ENCODE measurements at regions not wholly inside any gene's neighbourhood (a gene's known extent, or its start where the extent isn't known, plus 50 kb on each side); places are given as distances from the start of the nearest gene placed in this dataset.

DNA sequence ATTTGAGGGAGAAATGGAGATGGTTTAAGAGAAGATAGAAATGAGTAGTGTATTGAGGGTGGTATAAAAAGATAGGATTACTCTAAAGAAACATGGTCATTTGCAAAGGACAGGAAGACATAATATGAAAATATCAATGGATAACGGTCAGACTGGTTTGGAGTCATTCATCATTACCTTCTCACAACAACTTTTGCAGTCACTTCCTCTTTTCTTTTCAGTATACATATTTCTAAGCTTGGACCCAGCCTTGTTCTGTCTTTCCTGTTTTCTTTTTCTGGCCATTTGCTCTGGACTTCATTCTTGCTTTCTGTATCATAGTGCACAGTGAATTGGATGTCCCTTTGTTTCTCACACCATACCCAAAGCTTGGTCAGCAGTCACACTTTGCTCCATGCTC lies 966.5 kb upstream of the TYRP1 start:
- TF ChIP-seq, protein P1, sequence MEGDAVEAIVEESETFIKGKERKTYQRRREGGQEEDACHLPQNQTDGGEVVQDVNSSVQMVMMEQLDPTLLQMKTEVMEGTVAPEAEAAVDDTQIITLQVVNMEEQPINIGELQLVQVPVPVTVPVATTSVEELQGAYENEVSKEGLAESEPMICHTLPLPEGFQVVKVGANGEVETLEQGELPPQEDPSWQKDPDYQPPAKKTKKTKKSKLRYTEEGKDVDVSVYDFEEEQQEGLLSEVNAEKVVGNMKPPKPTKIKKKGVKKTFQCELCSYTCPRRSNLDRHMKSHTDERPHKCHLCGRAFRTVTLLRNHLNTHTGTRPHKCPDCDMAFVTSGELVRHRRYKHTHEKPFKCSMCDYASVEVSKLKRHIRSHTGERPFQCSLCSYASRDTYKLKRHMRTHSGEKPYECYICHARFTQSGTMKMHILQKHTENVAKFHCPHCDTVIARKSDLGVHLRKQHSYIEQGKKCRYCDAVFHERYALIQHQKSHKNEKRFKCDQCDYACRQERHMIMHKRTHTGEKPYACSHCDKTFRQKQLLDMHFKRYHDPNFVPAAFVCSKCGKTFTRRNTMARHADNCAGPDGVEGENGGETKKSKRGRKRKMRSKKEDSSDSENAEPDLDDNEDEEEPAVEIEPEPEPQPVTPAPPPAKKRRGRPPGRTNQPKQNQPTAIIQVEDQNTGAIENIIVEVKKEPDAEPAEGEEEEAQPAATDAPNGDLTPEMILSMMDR (IDR thresholded peaks at IDR 0.05; ENCODE audit: extremely low read depth, low read depth, low read length): no peak
- no peaks in the 10 kb centered on the region for H3K79me2 ChIP-seq (ENCODE audit: insufficient read depth, low read length)
- H4K20me1 ChIP-seq (ENCODE audit: insufficient read depth, low read length): no peaks in the 10 kb centered on the region
- H3K4me2 ChIP-seq (ENCODE audit: insufficient read depth, low read length): no peak overlapping the region
- no peaks in the 10 kb centered on the region for H3K27me3 ChIP-seq (ENCODE audit: insufficient read depth, low read length)
- peaks cover 3% of the 10 kb centered on the region for H3K9me3 ChIP-seq (ENCODE audit: low read depth, low read length)
- no peak overlapping the region for H3K4me3 ChIP-seq (ENCODE audit: insufficient read depth, low read length)
- no peak for DNase-seq (ENCODE audit: insufficient read length, low spot score, missing footprints)
- H3K36me3 ChIP-seq (ENCODE audit: insufficient read depth, low read length): no peaks in the 10 kb centered on the region
- no peak overlapping the region for H2AFZ ChIP-seq (ENCODE audit: low read length)
- H3K27ac ChIP-seq (ENCODE audit: low read depth, low read length): no peak overlapping the region
- no peaks in the 10 kb centered on the region for H3K4me1 ChIP-seq (ENCODE audit: insufficient read depth, low read length)

DNA sequence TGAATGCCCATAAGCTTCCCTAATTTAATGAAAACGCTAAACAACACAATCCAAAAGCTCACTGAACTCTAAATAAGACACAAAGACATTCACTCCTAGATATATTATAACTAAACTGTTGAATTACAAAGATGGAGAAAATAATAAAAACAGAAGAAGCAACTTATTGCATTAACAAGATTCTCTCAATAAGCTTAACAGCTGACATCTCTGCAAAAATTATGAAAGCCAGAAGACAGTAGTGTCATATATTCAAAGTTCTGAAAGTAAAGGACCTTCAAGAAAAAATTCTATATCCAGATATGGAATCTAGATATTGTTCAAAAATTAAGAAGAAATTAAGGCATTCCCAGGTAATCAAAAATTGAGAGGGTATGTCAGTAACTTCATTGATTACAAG lies 957.8 kb upstream of the TYRP1 start:
- DNase-seq (ENCODE audit: insufficient read length, low spot score, missing footprints): no peak
- Histone ChIP-seq H3K9me3 (ENCODE audit: low read depth, low read length) (peaks cover 3% of the 10 kb centered on the region), H2AFZ (ENCODE audit: low read length) (no peak overlapping the region), H3K4me2 (ENCODE audit: insufficient read depth, low read length) (no peak overlapping the region), H3K27ac (ENCODE audit: low read depth, low read length) (no peak overlapping the region), H3K4me1 (ENCODE audit: insufficient read depth, low read length) (no peaks in the 10 kb centered on the region), H3K27me3 (ENCODE audit: insufficient read depth, low read length) (no peaks in the 10 kb centered on the region), H3K4me3 (ENCODE audit: insufficient read depth, low read length) (no peak overlapping the region), H3K79me2 (ENCODE audit: insufficient read depth, low read length) (no peaks in the 10 kb centered on the region), H3K36me3 (ENCODE audit: insufficient read depth, low read length) (no peaks in the 10 kb centered on the region), H4K20me1 (ENCODE audit: insufficient read depth, low read length) (no peaks in the 10 kb centered on the region)
- TF ChIP-seq, protein P1 (IDR thresholded peaks at IDR 0.05; ENCODE audit: extremely low read depth, low read depth, low read length): no peak

DNA sequence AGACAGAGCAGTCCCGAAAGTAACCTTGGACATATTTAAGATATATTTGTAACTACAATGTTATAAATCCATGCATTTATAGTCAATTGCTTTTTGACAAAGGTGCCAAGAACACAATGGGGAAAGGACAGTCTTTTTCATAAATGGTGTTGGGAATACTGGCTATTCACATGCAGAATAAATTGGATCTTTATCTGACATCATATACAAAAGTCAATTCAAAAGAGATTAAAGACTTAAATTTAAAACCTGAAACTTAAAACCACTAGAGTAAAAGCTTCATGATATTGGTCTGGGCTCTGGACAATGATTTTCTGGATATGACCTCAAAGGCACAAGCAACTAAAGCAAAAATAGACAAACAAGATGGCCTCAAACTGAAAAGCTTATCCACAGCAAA lies 950.7 kb upstream of the TYRP1 start:
- H3K4me1 ChIP-seq (ENCODE audit: insufficient read depth, low read length): no peaks in the 10 kb centered on the region
- H3K27me3 ChIP-seq (ENCODE audit: insufficient read depth, low read length): no peaks in the 10 kb centered on the region
- H2AFZ ChIP-seq (ENCODE audit: low read length): no peak overlapping the region
- H3K36me3 ChIP-seq (ENCODE audit: insufficient read depth, low read length): no peaks in the 10 kb centered on the region
- TF ChIP-seq, protein P1 (IDR thresholded peaks at IDR 0.05; ENCODE audit: extremely low read depth, low read depth, low read length): no peak
- no peak overlapping the region for H3K4me2 ChIP-seq (ENCODE audit: insufficient read depth, low read length)
- H3K4me3 ChIP-seq (ENCODE audit: insufficient read depth, low read length): no peak overlapping the region
- no peaks in the 10 kb centered on the region for H4K20me1 ChIP-seq (ENCODE audit: insufficient read depth, low read length)
- H3K79me2 ChIP-seq (ENCODE audit: insufficient read depth, low read length): no peaks in the 10 kb centered on the region
- no peak for DNase-seq (ENCODE audit: insufficient read length, low spot score, missing footprints)
- peaks cover 2% of the 10 kb centered on the region for H3K9me3 ChIP-seq (ENCODE audit: low read depth, low read length)
- no peak overlapping the region for H3K27ac ChIP-seq (ENCODE audit: low read depth, low read length)

DNA sequence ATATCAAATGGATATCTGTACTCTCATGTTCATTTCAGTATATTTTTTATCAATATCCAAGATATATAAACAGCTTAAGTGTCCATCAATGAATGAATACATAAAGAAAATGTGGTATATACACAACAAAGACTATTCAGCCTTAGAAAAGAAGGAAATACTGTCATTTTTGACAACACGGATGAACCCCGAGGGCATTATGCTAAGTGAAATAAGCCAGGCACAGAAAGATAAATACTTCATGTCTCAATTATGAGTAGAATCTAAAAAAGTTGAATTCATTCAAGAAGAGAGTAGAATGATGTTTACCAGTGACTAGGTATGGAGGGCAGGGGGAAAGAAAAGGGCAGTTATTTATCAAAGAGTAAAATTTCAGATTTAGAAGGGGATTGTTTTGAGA lies 949.8 kb upstream of the TYRP1 start:
- H2AFZ ChIP-seq (ENCODE audit: low read length): no peak overlapping the region
- H3K4me3 ChIP-seq (ENCODE audit: insufficient read depth, low read length): no peak overlapping the region
- no peaks in the 10 kb centered on the region for H3K27me3 ChIP-seq (ENCODE audit: insufficient read depth, low read length)
- no peak overlapping the region for H3K27ac ChIP-seq (ENCODE audit: low read depth, low read length)
- DNase-seq (ENCODE audit: insufficient read length, low spot score, missing footprints): no peak
- H3K4me1 ChIP-seq (ENCODE audit: insufficient read depth, low read length): no peaks in the 10 kb centered on the region
- H3K79me2 ChIP-seq (ENCODE audit: insufficient read depth, low read length): no peaks in the 10 kb centered on the region
- no peaks in the 10 kb centered on the region for H3K36me3 ChIP-seq (ENCODE audit: insufficient read depth, low read length)
- H3K9me3 ChIP-seq (ENCODE audit: low read depth, low read length): peaks cover 2% of the 10 kb centered on the region
- TF ChIP-seq, protein P1 (IDR thresholded peaks at IDR 0.05; ENCODE audit: extremely low read depth, low read depth, low read length): no peak
- no peaks in the 10 kb centered on the region for H4K20me1 ChIP-seq (ENCODE audit: insufficient read depth, low read length)
- no peak overlapping the region for H3K4me2 ChIP-seq (ENCODE audit: insufficient read depth, low read length)

Measured in osteoblast (primary cell).